GM13976 (cell line): ENCODE measurements at regions not wholly inside any gene's neighbourhood (a gene's known extent, or its start where the extent isn't known, plus 50 kb on each side); places are given as distances from the start of the nearest gene placed in this dataset.

Experiments
- DNase-seq: peaks from one replicate; pipeline ENCODE4 v3.0.0; 2012; ENCODE audit warnings: low spot score
- CTCF ChIP-seq: IDR thresholded peaks from 2 replicates; pipeline ENCODE4 v1.5.1; 2012; ENCODE audit warnings: borderline replicate concordance, mild to moderate bottlenecking; ENCODE audit not compliant: insufficient read depth; ENCODE audit errors: extremely low read depth, missing control alignments, control extremely low read depth
- in situ Hi-C: fragments of 300-500 bp; cut with MboI; formaldehyde crosslinking; loops from one replicate; pipeline ENCODE4 v1.12.0; 2022; ENCODE audit warnings: low sequenced_read_pairs, mixed read lengths, inconsistent platforms; ENCODE audit not compliant: unreplicated experiment

GRCh38 chr12:73361156-73361863 is 1089.1 kb downstream of the TRHDE start:
- no peak for DNase-seq
- in situ Hi-C loops = no loop called here
- TF ChIP-seq CTCF = no peak

GRCh38 chr12:73361864-73362230 is 1089.7 kb downstream of the TRHDE start:
- in situ Hi-C loops = no loop called here
- DNase-seq = no peak
- no peak for TF ChIP-seq CTCF

- no peak for TF ChIP-seq CTCF
- in situ Hi-C loops = no loop called here
Measured at GRCh38 chr12:73362666-73363065, 1090.5 kb downstream of the TRHDE start.

GRCh38 chr12:73372856-73373255 is 1100.7 kb downstream of the TRHDE start:
- in situ Hi-C loops = no loop called here
- DNase-seq = no peak
- TF ChIP-seq CTCF = no peak

More at GRCh38 chr12:73362666-73363065, 1090.5 kb downstream of the TRHDE start:
- DNase-seq = no peak

- TF ChIP-seq CTCF = no peak
- in situ Hi-C loops = no loop called here
- DNase-seq = no peak
Measured at GRCh38 chr12:73374360-73374759, 1102.2 kb downstream of the TRHDE start.

GRCh38 chr12:73383584-73384222 is 1111.5 kb downstream of the TRHDE start:
- DNase-seq = no peak
- in situ Hi-C loops = no loop called here
- no peak for TF ChIP-seq CTCF

- in situ Hi-C loops = no loop called here
- no peak for DNase-seq
- TF ChIP-seq CTCF = no peak
Measured at GRCh38 chr12:73384592-73384991, 1112.4 kb downstream of the TRHDE start.
